SH-SY5Y (cell line): ENCODE measurements at regions not wholly inside any gene's neighbourhood (a gene's known extent, or its start where the extent isn't known, plus 50 kb on each side); places are given as distances from the start of the nearest gene placed in this dataset.

Experiments used
- GATA2 ChIP-seq: IDR thresholded peaks from 2 replicates; pipeline ENCODE4 v1.6.1; 2011; ENCODE audit warnings: mild to moderate bottlenecking, low read depth, low read length
- GATA3 ChIP-seq: IDR thresholded peaks from 2 replicates; pipeline ENCODE4 v1.6.1; 2011; ENCODE audit warnings: low read depth, mild to moderate bottlenecking, low read length, moderate library complexity

DNA sequence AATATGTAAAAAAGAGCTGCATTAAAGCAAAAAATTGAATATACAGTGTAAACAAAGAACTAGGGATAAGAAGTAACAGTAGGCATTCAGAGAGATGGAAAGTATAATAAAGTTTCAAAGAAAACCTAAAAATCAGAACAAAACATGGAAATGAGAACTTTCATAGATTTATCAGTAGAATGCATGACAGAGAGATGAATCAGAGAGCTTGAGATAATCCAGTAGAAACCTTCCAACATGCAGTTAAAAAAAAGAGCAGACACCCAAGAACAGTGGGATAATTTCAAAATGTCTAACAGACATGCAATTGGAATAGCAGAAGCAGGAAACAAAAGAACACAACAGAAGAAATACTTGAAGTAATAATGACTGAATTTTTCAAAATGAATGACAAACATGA, 1384.2 kb downstream of the CDH11 start:
- TF ChIP-seq GATA2, result no peak
- no peak for TF ChIP-seq GATA3
